MCF 10A (cell line): ENCODE measurements at regions not wholly inside any gene's neighbourhood (a gene's known extent, or its start where the extent isn't known, plus 50 kb on each side); places are given as distances from the start of the nearest gene placed in this dataset.

Experiments
- BruUV-seq: library from RNA; stranded (reverse); fragments of 400-500 nt; replicated peaks from 2 replicates; lab custom pipeline; 2021; lab: Mats Ljungman, UMichigan
- CTCF ChIA-PET: fragments of 300-600 bp; sonication (Branson Sonifier 250); formaldehyde crosslinking; extraction: SDS; loops from one replicate; lab custom pipeline; 2021; ENCODE audit warnings: antibody characterized with exemption, inconsistent platforms; lab: Yijun Ruan, JAX
- POLR2A ChIA-PET: fragments of 300-600, 350-650 bp; sonication (Branson Sonifier 250); formaldehyde crosslinking; extraction: SDS; loops from one replicate; lab custom pipeline; 2020; ENCODE audit warnings: antibody characterized with exemption, inconsistent platforms; lab: Yijun Ruan, JAX
- DNase-seq: peaks from one replicate; pipeline ENCODE4 v3.0.0-alpha.2; 2018; ENCODE audit not compliant: unreplicated experiment
- H3K27ac Mint-ChIP-seq: one replicate; pipeline ENCODE4 v1.8.0; 2022; ENCODE audit warnings: mild to moderate bottlenecking, low read depth, mixed read lengths; ENCODE audit not compliant: unreplicated experiment
- H3K27me3 Mint-ChIP-seq: one replicate; pipeline ENCODE4 v1.8.0; 2022; ENCODE audit warnings: mixed read lengths; ENCODE audit not compliant: insufficient read depth, unreplicated experiment
- H3K36me3 Mint-ChIP-seq: one replicate; pipeline ENCODE4 v1.8.0; 2022; ENCODE audit warnings: mild to moderate bottlenecking, moderate library complexity, mixed read lengths; ENCODE audit not compliant: insufficient read depth, unreplicated experiment
- H3K4me1 Mint-ChIP-seq: one replicate; pipeline ENCODE4 v1.8.0; 2022; ENCODE audit warnings: mixed read lengths; ENCODE audit not compliant: insufficient read depth, unreplicated experiment
- H3K4me3 Mint-ChIP-seq: one replicate; pipeline ENCODE4 v1.8.0; 2022; ENCODE audit warnings: mild to moderate bottlenecking, moderate library complexity, mixed read lengths; ENCODE audit not compliant: unreplicated experiment
- H3K9me3 Mint-ChIP-seq: one replicate; pipeline ENCODE4 v1.8.0; 2022; ENCODE audit warnings: mixed read lengths; ENCODE audit not compliant: unreplicated experiment
- CTCF ChIP-seq: fragments of 200-600 bp; IDR thresholded peaks from one replicate; pipeline ENCODE4 v1.8.0; 2022; ENCODE audit warnings: antibody characterized with exemption, mild to moderate bottlenecking; ENCODE audit not compliant: unreplicated experiment
- intact Hi-C: fragments of 100-400 bp; cut with micrococcal nuclease; formaldehyde crosslinking; loops from 2 replicates; pipeline ENCODE4 v1.14.1; 2022

GRCh38 chr14:57080691-57081090 lies 188.0 kb downstream of the EXOC5 start:
- no peak for TF ChIP-seq CTCF
- Mint-ChIP-seq H3K27me3 (peaks cover 61% of the 10 kb centered on the region), H3K4me1 (no peaks in the 10 kb centered on the region), H3K9me3 (no peaks in the 10 kb centered on the region), H3K36me3 (no peaks in the 10 kb centered on the region), H3K4me3 (no peak overlapping the region), H3K27ac (no peak overlapping the region)
- no peak for DNase-seq
- BruUV-seq, result no TSS peak
- intact Hi-C loops, result no loop called here
- CTCF ChIA-PET, result no interaction called here
- POLR2A ChIA-PET, result no interaction called here

GRCh38 chr14:57078054-57078453 lies 190.7 kb downstream of the EXOC5 start:
- intact Hi-C loops, result no loop called here
- ChIA-PET CTCF (interaction anchor here (0.6 kb wide), 1 partner anchor 588 kb away, joined by 5 read pairs; no protein-coding TSS in a partner anchor), POLR2A (no interaction called here)
- no peaks in the 10 kb centered on the region for H3K36me3 Mint-ChIP-seq
- BruUV-seq, result no TSS peak
- no peak overlapping the region for H3K27ac Mint-ChIP-seq
- no peak overlapping the region for H3K4me3 Mint-ChIP-seq
- no peak for TF ChIP-seq CTCF
- no peak for DNase-seq
- H3K27me3 Mint-ChIP-seq, result peaks cover 77% of the 10 kb centered on the region
- H3K4me1 Mint-ChIP-seq, result no peaks in the 10 kb centered on the region
- no peaks in the 10 kb centered on the region for H3K9me3 Mint-ChIP-seq

- DNase-seq, result no peak
- no peak for TF ChIP-seq CTCF
- BruUV-seq, result no TSS peak
- Mint-ChIP-seq H3K9me3 (no peaks in the 10 kb centered on the region), H3K36me3 (no peaks in the 10 kb centered on the region), H3K27me3 (peaks cover 85% of the 10 kb centered on the region), H3K4me3 (no peak overlapping the region), H3K4me1 (no peaks in the 10 kb centered on the region), H3K27ac (no peak overlapping the region)
- ChIA-PET POLR2A (no interaction called here), CTCF (no interaction called here)
- intact Hi-C loops, result no loop called here
Observed at GRCh38 chr14:57073986-57074385, 194.7 kb downstream of the EXOC5 start.

- ChIA-PET CTCF (no interaction called here), POLR2A (no interaction called here)
- H3K27ac Mint-ChIP-seq, result no peak overlapping the region
- H3K9me3 Mint-ChIP-seq, result no peaks in the 10 kb centered on the region
- no peaks in the 10 kb centered on the region for H3K36me3 Mint-ChIP-seq
- no peak for DNase-seq
- no peak overlapping the region for H3K4me3 Mint-ChIP-seq
- H3K27me3 Mint-ChIP-seq, result peaks cover 88% of the 10 kb centered on the region
- TF ChIP-seq CTCF, result no peak
- no TSS peak for BruUV-seq
- H3K4me1 Mint-ChIP-seq, result no peaks in the 10 kb centered on the region
- intact Hi-C loops, result no loop called here
Observed at GRCh38 chr14:57071639-57072038, 197.1 kb downstream of the EXOC5 start.
